PFSK-1 (cell line): ENCODE measurements at regions not wholly inside any gene's neighbourhood (a gene's known extent, or its start where the extent isn't known, plus 50 kb on each side); places are given as distances from the start of the nearest gene placed in this dataset.

ENCODE experiments used
- FOXP2 ChIP-seq: optimal IDR thresholded peaks from 2 replicates; pipeline ENCODE3; 2011; ENCODE audit warnings: borderline replicate concordance, control low read depth, inconsistent platforms; ENCODE audit not compliant: insufficient read depth; ENCODE audit errors: extremely low read length, extremely low read depth
- POLR2AphosphoS5 ChIP-seq: IDR thresholded peaks from 2 replicates; pipeline ENCODE4 v1.6.1; 2012; ENCODE audit warnings: low read depth, mild to moderate bottlenecking, control low read depth, low read length, moderate library complexity
- REST ChIP-seq, 2 experiments: IDR thresholded peaks; 2 replicates each; pipeline versions ENCODE4 v1.6.1 to v1.8.0; 2011 to 2012; ENCODE audit warnings: low read depth in 2 of 2, low read length in 2 of 2, control low read depth in 1 of 2, inconsistent platforms in 1 of 2, mild to moderate bottlenecking in 1 of 2, moderate library complexity in 1 of 2; ENCODE audit not compliant: insufficient read depth in 1 of 2
- SIN3A ChIP-seq: IDR thresholded peaks from 2 replicates; pipeline ENCODE4 v1.6.1; 2012; ENCODE audit warnings: mild to moderate bottlenecking, low read length, moderate library complexity, borderline replicate concordance; ENCODE audit not compliant: insufficient read depth
- TAF1 ChIP-seq: IDR thresholded peaks from 2 replicates; pipeline ENCODE4 v1.6.1; 2012; ENCODE audit warnings: low read length, control low read depth, borderline replicate concordance; ENCODE audit not compliant: insufficient read depth

GRCh38 chr4:177802162-177802561 is 359.9 kb upstream of the AGA start:
- TF ChIP-seq REST (IDR thresholded peaks at IDR 0.05; ENCODE audit: insufficient read depth in 1 of 2, low read depth in 2 of 2, low read length in 2 of 2) = no peak
- no peak for TF ChIP-seq FOXP2
- TF ChIP-seq TAF1 = no peak
- TF ChIP-seq SIN3A = no peak
- no peak for TF ChIP-seq POLR2AphosphoS5

- TF ChIP-seq POLR2AphosphoS5 = no peak
These were observed 360.4 kb upstream of the AGA start for GRCh38 chr4:177802661-177803060.

GRCh38 chr4:177803151-177803550 is 360.9 kb upstream of the AGA start:
- TF ChIP-seq FOXP2 (no peak), REST (IDR thresholded peaks at IDR 0.05; ENCODE audit: insufficient read depth in 1 of 2, low read depth in 2 of 2, low read length in 2 of 2) (no peak), TAF1 (no peak), SIN3A (no peak), POLR2AphosphoS5 (no peak)

GRCh38 chr4:177809791-177810190 is 367.6 kb upstream of the AGA start:
- TF ChIP-seq SIN3A = no peak
- no peak for TF ChIP-seq FOXP2
- no peak for TF ChIP-seq REST (IDR thresholded peaks at IDR 0.05; ENCODE audit: insufficient read depth in 1 of 2, low read depth in 2 of 2, low read length in 2 of 2)
- TF ChIP-seq POLR2AphosphoS5 = no peak
- TF ChIP-seq TAF1 = no peak

GRCh38 chr4:177810220-177810619 is 368.0 kb upstream of the AGA start:
- TF ChIP-seq POLR2AphosphoS5 (no peak), FOXP2 (no peak), SIN3A (no peak), TAF1 (no peak), REST (IDR thresholded peaks at IDR 0.05; ENCODE audit: insufficient read depth in 1 of 2, low read depth in 2 of 2, low read length in 2 of 2) (no peak)
